ENCODE measurements at regions not wholly inside any gene's neighbourhood (a gene's known extent, or its start where the extent isn't known, plus 50 kb on each side); places are given as distances from the start of the nearest gene placed in this dataset.
"Not testable (repeated sequence)": the region's sequence is repeated elsewhere in the genome, so short reads cannot be mapped to it uniquely, and the experiment has no call there.

- no peaks in the 10 kb centered on the region for H3K4me1 ChIP-seq (ENCODE audit: insufficient read depth, low read length)
- no peaks in the 10 kb centered on the region for H3K27me3 ChIP-seq (ENCODE audit: insufficient read depth, low read length)
- H3K4me3 ChIP-seq (ENCODE audit: low read length) = no peak overlapping the region
- H3K27ac ChIP-seq (ENCODE audit: low read length) = no peak overlapping the region
- no peaks in the 10 kb centered on the region for H3K9me3 ChIP-seq (ENCODE audit: insufficient read depth, low read depth, low read length)
- no peaks in the 10 kb centered on the region for H3K36me3 ChIP-seq (ENCODE audit: insufficient read depth, low read depth, low read length)
- H3K9ac ChIP-seq (ENCODE audit: low read depth, low read length) = no peak overlapping the region
Observed at GRCh38 chr1:157367870-157368269, 184.4 kb downstream of the FCRL5 start.

GRCh38 chr1:157367091-157367739 is 185.1 kb downstream of the FCRL5 start:
- H3K36me3 ChIP-seq (ENCODE audit: insufficient read depth, low read depth, low read length) = no peaks in the 10 kb centered on the region
- H3K9me3 ChIP-seq (ENCODE audit: insufficient read depth, low read depth, low read length) = no peaks in the 10 kb centered on the region
- no peak overlapping the region for H3K27ac ChIP-seq (ENCODE audit: low read length)
- H3K4me3 ChIP-seq (ENCODE audit: low read length) = no peak overlapping the region
- no peaks in the 10 kb centered on the region for H3K4me1 ChIP-seq (ENCODE audit: insufficient read depth, low read length)
- no peak overlapping the region for H3K9ac ChIP-seq (ENCODE audit: low read depth, low read length)
- H3K27me3 ChIP-seq (ENCODE audit: insufficient read depth, low read length) = no peaks in the 10 kb centered on the region

GRCh38 chr1:157364612-157365011 is 187.7 kb downstream of the FCRL5 start:
- Histone ChIP-seq H3K27ac (ENCODE audit: low read length) (no peak overlapping the region), H3K4me3 (ENCODE audit: low read length) (no peak overlapping the region), H3K9me3 (ENCODE audit: insufficient read depth, low read depth, low read length) (no peaks in the 10 kb centered on the region), H3K36me3 (ENCODE audit: insufficient read depth, low read depth, low read length) (no peaks in the 10 kb centered on the region), H3K9ac (ENCODE audit: low read depth, low read length) (no peak overlapping the region), H3K4me1 (ENCODE audit: insufficient read depth, low read length) (no peaks in the 10 kb centered on the region), H3K27me3 (ENCODE audit: insufficient read depth, low read length) (no peaks in the 10 kb centered on the region)

- no peaks in the 10 kb centered on the region for H3K9me3 ChIP-seq (ENCODE audit: insufficient read depth, low read depth, low read length)
- H3K36me3 ChIP-seq (ENCODE audit: insufficient read depth, low read depth, low read length) = no peaks in the 10 kb centered on the region
- H3K9ac ChIP-seq (ENCODE audit: low read depth, low read length) = no peak overlapping the region
- no peak overlapping the region for H3K27ac ChIP-seq (ENCODE audit: low read length)
- H3K4me1 ChIP-seq (ENCODE audit: insufficient read depth, low read length) = no peaks in the 10 kb centered on the region
- no peaks in the 10 kb centered on the region for H3K27me3 ChIP-seq (ENCODE audit: insufficient read depth, low read length)
- no peak overlapping the region for H3K4me3 ChIP-seq (ENCODE audit: low read length)
Observed at GRCh38 chr1:157363660-157364140, 188.6 kb downstream of the FCRL5 start.

GRCh38 chr1:157360023-157360390 is 192.3 kb downstream of the FCRL5 start:
- no peak overlapping the region for H3K27ac ChIP-seq (ENCODE audit: low read length)
- H3K9ac ChIP-seq (ENCODE audit: low read depth, low read length) = no peak overlapping the region
- no peaks in the 10 kb centered on the region for H3K27me3 ChIP-seq (ENCODE audit: insufficient read depth, low read length)
- no peaks in the 10 kb centered on the region for H3K4me1 ChIP-seq (ENCODE audit: insufficient read depth, low read length)
- no peaks in the 10 kb centered on the region for H3K9me3 ChIP-seq (ENCODE audit: insufficient read depth, low read depth, low read length)
- H3K36me3 ChIP-seq (ENCODE audit: insufficient read depth, low read depth, low read length) = no peaks in the 10 kb centered on the region
- H3K4me3 ChIP-seq (ENCODE audit: low read length) = no peak overlapping the region

GRCh38 chr1:157359314-157360022 is 192.8 kb downstream of the FCRL5 start:
- Histone ChIP-seq H3K9ac (ENCODE audit: low read depth, low read length) (no peak overlapping the region), H3K27ac (ENCODE audit: low read length) (no peak overlapping the region), H3K4me3 (ENCODE audit: low read length) (no peak overlapping the region), H3K9me3 (ENCODE audit: insufficient read depth, low read depth, low read length) (no peaks in the 10 kb centered on the region), H3K4me1 (ENCODE audit: insufficient read depth, low read length) (no peaks in the 10 kb centered on the region), H3K36me3 (ENCODE audit: insufficient read depth, low read depth, low read length) (no peaks in the 10 kb centered on the region), H3K27me3 (ENCODE audit: insufficient read depth, low read length) (no peaks in the 10 kb centered on the region)

- Histone ChIP-seq H3K27me3 (ENCODE audit: insufficient read depth, low read length) (no peaks in the 10 kb centered on the region; the same call in 1 of the 2 replicates), H3K9ac (ENCODE audit: low read depth, low read length) (no peak overlapping the region), H3K4me1 (ENCODE audit: insufficient read depth, low read length) (no peaks in the 10 kb centered on the region), H3K4me3 (ENCODE audit: low read length) (no peak overlapping the region), H3K36me3 (ENCODE audit: insufficient read depth, low read depth, low read length) (no peaks in the 10 kb centered on the region), H3K9me3 (ENCODE audit: insufficient read depth, low read depth, low read length) (no peaks in the 10 kb centered on the region), H3K27ac (ENCODE audit: low read length) (no peak overlapping the region)
Observed at GRCh38 chr1:157357111-157357510, 195.2 kb downstream of the FCRL5 start.

GRCh38 chr1:157356601-157357000 is 195.7 kb downstream of the FCRL5 start:
- Histone ChIP-seq H3K27ac (ENCODE audit: low read length) (no peak overlapping the region), H3K36me3 (ENCODE audit: insufficient read depth, low read depth, low read length) (no peaks in the 10 kb centered on the region), H3K4me3 (ENCODE audit: low read length) (no peak overlapping the region), H3K4me1 (ENCODE audit: insufficient read depth, low read length) (no peaks in the 10 kb centered on the region), H3K9ac (ENCODE audit: low read depth, low read length) (no peak overlapping the region), H3K27me3 (ENCODE audit: insufficient read depth, low read length) (no peaks in the 10 kb centered on the region; the same call in 1 of the 2 replicates), H3K9me3 (ENCODE audit: insufficient read depth, low read depth, low read length) (no peaks in the 10 kb centered on the region)

- Histone ChIP-seq H3K36me3 (ENCODE audit: insufficient read depth, low read depth, low read length) (no peaks in the 10 kb centered on the region), H3K27ac (ENCODE audit: low read length) (no peak overlapping the region), H3K9me3 (ENCODE audit: insufficient read depth, low read depth, low read length) (no peaks in the 10 kb centered on the region), H3K4me3 (ENCODE audit: low read length) (no peak overlapping the region), H3K9ac (ENCODE audit: low read depth, low read length) (no peak overlapping the region), H3K27me3 (ENCODE audit: insufficient read depth, low read length) (no peaks in the 10 kb centered on the region; the same call in 1 of the 2 replicates), H3K4me1 (ENCODE audit: insufficient read depth, low read length) (no peaks in the 10 kb centered on the region)
Observed at GRCh38 chr1:157353546-157353945, 198.8 kb downstream of the FCRL5 start.

GRCh38 chr1:157352817-157353408 is 199.4 kb downstream of the FCRL5 start:
- no peak overlapping the region for H3K27ac ChIP-seq (ENCODE audit: low read length)
- no peak overlapping the region for H3K4me3 ChIP-seq (ENCODE audit: low read length)
- H3K4me1 ChIP-seq (ENCODE audit: insufficient read depth, low read length) = no peaks in the 10 kb centered on the region
- H3K27me3 ChIP-seq (ENCODE audit: insufficient read depth, low read length) = no peaks in the 10 kb centered on the region; the same call in 1 of the 2 replicates
- H3K9me3 ChIP-seq (ENCODE audit: insufficient read depth, low read depth, low read length) = no peaks in the 10 kb centered on the region
- no peak overlapping the region for H3K9ac ChIP-seq (ENCODE audit: low read depth, low read length)
- H3K36me3 ChIP-seq (ENCODE audit: insufficient read depth, low read depth, low read length) = no peaks in the 10 kb centered on the region

- Histone ChIP-seq H3K9me3 (ENCODE audit: insufficient read depth, low read depth, low read length) (no peaks in the 10 kb centered on the region), H3K4me3 (ENCODE audit: low read length) (no peak overlapping the region), H3K9ac (ENCODE audit: low read depth, low read length) (no peak overlapping the region), H3K27ac (ENCODE audit: low read length) (no peak overlapping the region), H3K36me3 (ENCODE audit: insufficient read depth, low read depth, low read length) (no peaks in the 10 kb centered on the region), H3K4me1 (ENCODE audit: insufficient read depth, low read length) (no peaks in the 10 kb centered on the region), H3K27me3 (ENCODE audit: insufficient read depth, low read length) (no peaks in the 10 kb centered on the region; the same call in 1 of the 2 replicates)
Observed at GRCh38 chr1:157352216-157352615, 200.1 kb downstream of the FCRL5 start.

GRCh38 chr1:157351800-157352199 is 200.5 kb downstream of the FCRL5 start:
- not testable (repeated sequence) for H3K4me1 ChIP-seq (ENCODE audit: insufficient read depth, low read length); H3K9ac ChIP-seq (ENCODE audit: low read depth, low read length); H3K4me3 ChIP-seq (ENCODE audit: low read length); H3K27ac ChIP-seq (ENCODE audit: low read length); H3K27me3 ChIP-seq (ENCODE audit: insufficient read depth, low read length); H3K36me3 ChIP-seq (ENCODE audit: insufficient read depth, low read depth, low read length); H3K9me3 ChIP-seq (ENCODE audit: insufficient read depth, low read depth, low read length)
